ENCODE measurements at regions not wholly inside any gene's neighbourhood (a gene's known extent, or its start where the extent isn't known, plus 50 kb on each side); places are given as distances from the start of the nearest gene placed in this dataset.
"Not testable (repeated sequence)": the region's sequence is repeated elsewhere in the genome, so short reads cannot be mapped to it uniquely, and the experiment has no call there.

- Histone ChIP-seq H3K9me3 (no peaks in the 10 kb centered on the region), H3K36me3 (no peaks in the 10 kb centered on the region), H3K27me3 (peaks cover 0 to 5% (median 0%) of the 10 kb centered on the region in 3 donors), H3K4me3 (no peak overlapping the region), H3K4me1 (no peaks in the 10 kb centered on the region), H3K27ac (no peak overlapping the region)
- no peak for DNase-seq
- intact Hi-C loops (cut with DNase I; ENCODE audit: low total_unique reads), result no loop called here
- TF ChIP-seq POLR2A (IDR thresholded peaks at IDR 0.05) (no peak), POLR2AphosphoS5 (IDR thresholded peaks at IDR 0.05) (no peak), EP300 (IDR thresholded peaks at IDR 0.05) (no peak)
- TF ChIP-seq, protein P1, sequence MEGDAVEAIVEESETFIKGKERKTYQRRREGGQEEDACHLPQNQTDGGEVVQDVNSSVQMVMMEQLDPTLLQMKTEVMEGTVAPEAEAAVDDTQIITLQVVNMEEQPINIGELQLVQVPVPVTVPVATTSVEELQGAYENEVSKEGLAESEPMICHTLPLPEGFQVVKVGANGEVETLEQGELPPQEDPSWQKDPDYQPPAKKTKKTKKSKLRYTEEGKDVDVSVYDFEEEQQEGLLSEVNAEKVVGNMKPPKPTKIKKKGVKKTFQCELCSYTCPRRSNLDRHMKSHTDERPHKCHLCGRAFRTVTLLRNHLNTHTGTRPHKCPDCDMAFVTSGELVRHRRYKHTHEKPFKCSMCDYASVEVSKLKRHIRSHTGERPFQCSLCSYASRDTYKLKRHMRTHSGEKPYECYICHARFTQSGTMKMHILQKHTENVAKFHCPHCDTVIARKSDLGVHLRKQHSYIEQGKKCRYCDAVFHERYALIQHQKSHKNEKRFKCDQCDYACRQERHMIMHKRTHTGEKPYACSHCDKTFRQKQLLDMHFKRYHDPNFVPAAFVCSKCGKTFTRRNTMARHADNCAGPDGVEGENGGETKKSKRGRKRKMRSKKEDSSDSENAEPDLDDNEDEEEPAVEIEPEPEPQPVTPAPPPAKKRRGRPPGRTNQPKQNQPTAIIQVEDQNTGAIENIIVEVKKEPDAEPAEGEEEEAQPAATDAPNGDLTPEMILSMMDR (IDR thresholded peaks at IDR 0.05), result no peak
- 63 to 75% (median 68%) methylated on average over 12 to 15 of the region's 15 CpGs for WGBS, 5 donors
Measured at GRCh38 chr20:57772349-57772964, 62.6 kb upstream of the PMEPA1 start.

DNA sequence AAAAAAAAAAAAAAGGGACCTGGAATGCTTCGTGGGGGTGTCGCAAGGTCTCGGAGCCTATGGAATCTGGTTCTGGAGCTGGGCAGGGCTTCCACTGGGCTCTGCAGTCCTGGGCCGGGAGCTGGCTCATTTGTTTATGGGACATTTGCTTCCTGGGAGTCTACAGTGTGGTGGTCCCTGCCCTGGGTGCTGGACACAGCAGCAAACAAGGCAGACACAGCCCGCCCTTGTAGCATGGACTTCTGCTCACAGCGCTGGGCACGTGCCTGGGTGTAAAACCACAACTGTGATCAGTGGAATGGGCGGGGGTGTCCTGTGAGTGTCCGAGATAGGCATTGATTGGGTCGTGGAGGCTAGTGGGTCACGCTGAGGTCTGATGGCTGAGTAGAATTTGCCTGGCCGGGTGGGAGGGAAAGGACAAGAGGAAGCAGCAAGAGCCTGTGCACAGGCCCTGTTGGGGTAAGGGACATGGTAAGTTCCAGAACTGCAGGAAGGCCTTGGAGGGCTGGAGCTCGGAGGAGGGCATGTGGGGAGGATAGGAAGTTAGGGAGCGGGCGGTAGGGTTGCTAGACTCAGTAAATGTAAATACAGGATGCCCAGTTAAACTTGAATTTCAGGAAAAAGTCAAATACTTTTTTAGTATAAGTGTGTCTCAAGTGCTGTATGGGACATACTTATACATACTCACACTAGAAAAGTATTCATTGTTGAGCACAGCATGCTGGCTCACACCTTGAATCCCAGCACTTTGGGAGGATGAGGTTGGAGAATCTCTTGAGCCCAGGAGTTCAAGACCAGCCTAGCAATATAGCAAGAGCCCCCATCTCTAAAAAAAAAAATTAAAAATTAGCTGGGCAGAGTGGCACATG lies 61.3 kb upstream of the PMEPA1 start:
- Histone ChIP-seq H3K27me3 (peaks cover 0 to 5% (median 0%) of the 10 kb centered on the region in 3 donors), H3K4me1 (no peaks in the 10 kb centered on the region), H3K9me3 (no peaks in the 10 kb centered on the region), H3K27ac (no peak overlapping the region), H3K4me3 (no peak overlapping the region), H3K36me3 (no peaks in the 10 kb centered on the region)
- intact Hi-C loops (cut with DNase I; ENCODE audit: low total_unique reads), result no loop called here
- TF ChIP-seq POLR2AphosphoS5 (IDR thresholded peaks at IDR 0.05), result no peak
- no peak for TF ChIP-seq EP300 (IDR thresholded peaks at IDR 0.05)
- TF ChIP-seq, protein P1 (IDR thresholded peaks at IDR 0.05), result no peak
- no peak for TF ChIP-seq POLR2A (IDR thresholded peaks at IDR 0.05)
- DNase-seq, result no peak
- 71 to 85% (median 77%) methylated on average over 13 to 15 of the region's 15 CpGs for WGBS, 5 donors

GRCh38 chr20:57770401-57770800 lies 60.6 kb upstream of the PMEPA1 start:
- H3K4me3 ChIP-seq; H3K27me3 ChIP-seq; H3K36me3 ChIP-seq; intact Hi-C loops (cut with DNase I; ENCODE audit: low total_unique reads); H3K9me3 ChIP-seq; H3K4me1 ChIP-seq; DNase-seq; H3K27ac ChIP-seq: not testable (repeated sequence)
- 74 to 84% (median 81%) methylated on average over 8 of the region's 8 CpGs for WGBS, 5 donors

DNA sequence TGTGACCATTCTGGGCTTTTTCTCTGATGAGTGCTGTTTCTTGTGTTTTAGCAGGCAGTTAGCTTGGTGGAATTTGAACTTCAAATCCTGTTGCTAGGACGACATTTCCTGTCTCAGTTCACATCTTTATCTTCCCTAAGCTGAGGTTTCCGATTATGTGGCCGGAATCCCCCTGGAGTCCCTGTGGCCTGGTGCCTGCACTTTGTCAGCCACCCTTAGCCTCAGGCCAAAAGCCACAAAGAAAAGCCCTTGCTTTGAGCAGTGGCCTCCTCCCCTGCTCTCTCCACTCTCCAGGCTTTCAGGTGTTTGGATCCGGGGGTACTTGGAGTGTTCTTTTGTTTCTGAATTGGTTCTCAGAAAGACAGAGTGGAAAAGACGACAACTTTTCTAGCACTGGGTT lies 59.9 kb upstream of the PMEPA1 start:
- 53 to 63% (median 57%) methylated on average over 5 of the region's 5 CpGs for WGBS, 5 donors
- Histone ChIP-seq H3K4me1 (no peaks in the 10 kb centered on the region), H3K36me3 (no peaks in the 10 kb centered on the region), H3K27me3 (peaks cover 0 to 5% (median 0%) of the 10 kb centered on the region in 3 donors), H3K27ac (no peak overlapping the region), H3K9me3 (peaks cover 0 to 4% (median 3%) of the 10 kb centered on the region in 4 donors), H3K4me3 (no peak overlapping the region)
- no peak for DNase-seq
- intact Hi-C loops (cut with DNase I; ENCODE audit: low total_unique reads), result no loop called here
- TF ChIP-seq, protein P1 (IDR thresholded peaks at IDR 0.05), result no peak
- TF ChIP-seq EP300 (IDR thresholded peaks at IDR 0.05) (no peak), POLR2AphosphoS5 (IDR thresholded peaks at IDR 0.05) (no peak), POLR2A (IDR thresholded peaks at IDR 0.05) (no peak)
